ENCODE measurements at regions not wholly inside any gene's neighbourhood (a gene's known extent, or its start where the extent isn't known, plus 50 kb on each side); places are given as distances from the start of the nearest gene placed in this dataset.
"Not testable (repeated sequence)": the region's sequence is repeated elsewhere in the genome, so short reads cannot be mapped to it uniquely, and the experiment has no call there.

GRCh38 chr5:93213111-93213794, 367.8 kb downstream of the NR2F1-AS1 start:
- DNase-seq = not testable (repeated sequence)

DNA sequence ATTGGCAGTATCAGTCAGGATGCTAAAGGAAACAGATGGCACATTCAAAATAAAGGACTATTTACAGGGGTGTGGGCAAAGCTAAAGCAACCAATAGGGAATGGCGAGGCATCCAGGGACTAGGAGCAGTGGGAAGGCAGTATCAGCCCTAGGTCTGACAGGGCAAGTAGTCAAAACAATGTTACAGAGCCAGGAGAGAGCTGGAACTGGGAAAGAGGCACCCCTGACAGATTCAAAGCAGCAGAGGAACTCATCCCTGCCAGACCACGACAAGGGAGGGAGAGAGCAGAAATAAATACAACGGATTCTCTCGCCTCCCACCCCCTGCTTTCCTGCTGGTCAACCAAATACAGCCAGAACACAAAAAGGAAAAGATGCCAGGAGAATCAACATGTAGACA, 371.5 kb downstream of the NR2F1-AS1 start:
- DNase-seq = no peak

GRCh38 chr5:93208141-93208751, 372.8 kb downstream of the NR2F1-AS1 start:
- DNase-seq = no peak

GRCh38 chr5:93206203-93206602, 374.8 kb downstream of the NR2F1-AS1 start:
- no peak for DNase-seq

- DNase-seq = no peak
These were observed 380.0 kb downstream of the NR2F1-AS1 start for GRCh38 chr5:93201061-93201460.

- no peak for DNase-seq
These were observed 384.0 kb downstream of the NR2F1-AS1 start for GRCh38 chr5:93196986-93197385.

DNA sequence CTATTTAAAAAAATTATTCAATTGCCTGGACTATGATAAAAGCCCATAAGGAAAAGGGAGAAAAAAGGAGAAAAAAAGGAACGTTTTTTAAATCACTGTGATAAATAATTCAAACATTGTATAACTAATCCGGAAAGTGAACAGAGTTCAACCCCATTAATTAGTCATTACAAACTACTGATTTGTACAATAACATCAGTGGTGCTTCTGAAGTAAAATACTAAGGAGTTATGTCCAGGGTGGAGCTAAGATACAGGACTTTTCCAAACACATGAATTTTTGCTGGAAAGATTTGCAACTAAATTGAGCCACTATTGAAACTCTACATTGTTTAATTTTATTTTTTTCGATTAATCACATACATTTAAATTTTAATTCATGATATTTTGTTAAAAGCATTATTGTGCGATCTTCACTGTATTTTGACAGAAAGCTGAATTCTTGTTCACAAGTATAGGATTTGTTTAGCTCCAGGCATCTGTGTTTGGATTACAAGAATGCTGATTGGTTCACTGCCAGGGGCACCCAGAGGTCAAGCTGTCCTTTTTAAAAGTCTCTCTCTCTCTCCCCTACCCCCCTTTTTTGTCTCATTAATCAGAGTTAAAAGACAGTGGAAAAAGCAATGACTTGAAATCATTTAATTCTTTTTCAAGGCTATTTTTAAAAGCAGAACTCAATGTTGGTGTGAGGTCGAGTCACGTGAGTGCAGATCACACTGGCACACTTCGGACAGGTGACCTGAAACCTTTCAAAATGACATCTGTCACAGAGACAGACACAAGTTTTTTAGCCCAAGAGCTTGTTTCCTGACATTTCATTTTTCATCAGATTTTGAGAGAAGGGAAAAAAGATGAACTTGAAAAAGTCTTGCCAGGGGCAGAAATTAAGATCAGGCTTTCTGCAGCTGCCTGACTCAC, 387.3 kb downstream of the NR2F1-AS1 start:
- no peak for DNase-seq

DNA sequence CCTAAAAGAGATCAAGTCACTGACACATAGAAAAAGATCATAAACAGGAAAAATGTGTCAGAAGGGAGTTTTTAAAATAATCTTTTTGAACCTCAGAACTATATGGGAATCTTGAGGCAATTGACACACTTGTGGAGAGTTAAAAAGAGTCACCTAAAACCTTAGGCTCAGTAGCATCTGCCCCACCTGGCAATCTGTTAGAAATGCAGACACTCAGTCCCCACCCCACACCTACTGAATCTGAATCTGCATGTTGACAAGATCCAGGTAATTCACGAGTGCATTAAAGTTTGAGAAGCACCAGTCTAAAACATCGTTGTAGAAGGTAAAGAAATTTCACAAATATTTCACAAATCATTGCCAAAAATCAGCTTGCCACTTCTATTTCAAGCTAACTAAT, 388.3 kb downstream of the NR2F1-AS1 start:
- DNase-seq = no peak

GRCh38 chr5:93192087-93192486, 388.9 kb downstream of the NR2F1-AS1 start:
- DNase-seq = no peak

DNA sequence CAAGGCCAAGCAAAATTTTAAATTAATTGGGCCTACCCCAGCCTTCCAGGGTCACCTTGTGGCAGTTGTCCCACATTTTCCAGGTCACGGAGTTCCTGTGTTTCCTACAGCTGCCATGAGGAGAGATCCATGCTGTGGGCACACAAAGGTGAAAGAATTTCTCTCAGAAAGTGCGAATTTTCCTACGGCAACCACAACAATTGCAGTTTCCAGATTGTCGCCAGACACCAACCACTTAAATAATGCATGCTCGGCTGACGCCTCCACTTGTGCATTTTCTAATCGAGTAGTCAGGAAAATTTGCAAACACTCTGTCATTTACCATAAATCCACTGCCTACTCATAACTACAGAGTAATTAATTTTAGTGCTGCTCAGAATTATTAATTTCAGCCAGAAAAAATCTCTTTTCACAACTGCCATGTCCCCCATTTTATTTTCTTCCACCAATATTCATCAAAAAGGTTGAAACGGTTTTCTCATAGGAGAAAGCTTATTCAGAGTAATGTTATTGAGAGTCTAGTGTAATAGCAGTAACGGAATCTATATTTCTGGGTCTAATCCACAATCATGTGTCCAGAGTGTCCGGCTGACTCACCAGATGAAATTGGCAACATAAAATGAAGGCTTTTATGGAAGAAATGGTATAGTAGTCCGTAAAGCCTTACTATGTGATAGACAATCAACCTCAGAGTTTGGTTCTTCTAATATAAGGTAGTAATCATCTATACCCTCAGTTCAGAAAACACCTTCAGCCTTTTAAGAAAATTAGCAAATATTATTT, 389.8 kb downstream of the NR2F1-AS1 start:
- DNase-seq = no peak

DNA sequence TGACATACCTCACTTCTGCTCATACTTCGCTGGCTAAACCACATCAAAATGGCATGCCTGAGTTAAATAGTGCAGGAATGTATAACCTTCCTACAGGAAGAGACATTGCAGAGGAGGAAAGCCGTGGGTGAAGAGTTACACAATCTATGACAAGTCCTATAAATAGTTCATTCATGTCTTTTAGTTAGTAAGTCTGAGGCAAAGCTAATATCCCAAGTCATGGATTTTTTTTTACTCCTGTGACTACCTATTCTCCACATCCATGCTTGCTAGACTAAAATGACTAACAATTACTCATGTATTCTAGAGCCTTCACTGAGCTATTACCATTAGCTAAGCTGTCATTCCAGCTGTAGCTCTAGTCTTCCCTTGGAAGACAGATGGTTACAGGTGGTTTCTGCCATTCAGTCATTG, 391.3 kb downstream of the NR2F1-AS1 start:
- peak; percentile 0 for DNase-seq

DNA sequence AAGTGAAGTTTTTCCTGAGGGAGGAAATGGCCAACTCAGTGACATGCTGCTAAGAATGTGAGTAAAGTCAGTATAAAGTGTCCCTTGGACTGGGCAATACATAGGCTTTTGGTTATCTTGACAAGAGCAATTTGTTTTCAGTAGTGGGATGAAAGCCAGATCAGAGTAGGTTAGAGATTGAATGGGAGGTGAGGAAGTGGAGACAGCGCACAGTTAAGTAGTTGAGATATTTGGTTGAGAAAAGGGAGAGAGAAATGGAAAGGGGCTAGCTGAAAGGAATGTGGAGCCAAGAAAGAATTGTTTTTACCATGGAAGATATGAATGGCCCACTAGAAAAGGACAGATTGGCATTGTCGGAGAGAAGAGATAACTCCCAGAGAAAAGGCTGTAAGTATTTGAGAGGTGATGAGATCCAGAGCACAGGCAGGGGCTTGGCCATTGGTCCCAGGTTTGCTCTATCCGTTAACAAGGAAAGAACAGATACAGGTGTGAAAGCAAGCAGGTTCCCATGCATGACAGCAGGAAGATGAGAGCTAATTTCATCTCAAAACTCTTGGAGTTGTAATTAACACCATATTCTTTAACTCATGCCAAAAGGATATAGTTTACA, 392.0 kb downstream of the NR2F1-AS1 start:
- no peak for DNase-seq

- no peak for DNase-seq
These were observed 394.8 kb downstream of the NR2F1-AS1 start for GRCh38 chr5:93186076-93186682.

DNA sequence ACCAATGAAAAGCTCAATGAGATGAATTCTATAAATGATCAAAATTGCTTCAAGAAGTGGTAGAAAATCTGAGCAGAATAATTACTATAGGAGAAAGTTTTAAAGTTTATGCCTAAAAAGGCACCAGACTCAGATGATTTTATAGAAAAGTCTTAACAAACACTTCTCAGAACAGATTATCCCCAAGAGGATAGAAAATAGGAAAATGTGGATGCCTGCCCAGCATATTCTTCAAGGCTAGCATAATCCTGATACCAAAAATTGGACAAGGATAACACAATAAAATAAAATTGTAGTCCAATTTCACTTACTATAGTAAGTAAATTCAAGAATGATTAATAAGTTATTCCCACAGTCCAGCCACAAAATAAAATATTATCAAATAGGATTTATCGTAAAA, 397.0 kb downstream of the NR2F1-AS1 start:
- no peak for DNase-seq

DNA sequence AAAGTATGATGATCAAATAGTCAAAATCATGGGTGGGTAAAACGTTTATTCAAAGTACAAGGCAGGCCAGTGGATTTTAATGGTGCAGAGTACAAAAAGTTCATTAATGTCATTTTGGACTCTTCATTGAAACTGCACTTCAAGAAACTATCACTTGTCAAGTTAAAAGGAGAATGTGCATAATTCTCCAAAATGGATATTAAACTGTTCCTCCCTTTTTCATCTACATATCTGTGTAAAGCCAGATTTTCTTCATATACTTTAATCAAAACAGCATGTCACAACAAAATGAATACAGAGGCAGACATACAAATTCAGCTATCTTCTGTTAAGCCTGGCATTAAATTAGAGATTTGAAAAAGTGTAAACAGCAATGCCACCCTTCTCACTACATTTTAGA, 401.6 kb downstream of the NR2F1-AS1 start:
- no peak for DNase-seq

- no peak for DNase-seq
These were observed 406.1 kb downstream of the NR2F1-AS1 start for GRCh38 chr5:93174930-93175329.

DNA sequence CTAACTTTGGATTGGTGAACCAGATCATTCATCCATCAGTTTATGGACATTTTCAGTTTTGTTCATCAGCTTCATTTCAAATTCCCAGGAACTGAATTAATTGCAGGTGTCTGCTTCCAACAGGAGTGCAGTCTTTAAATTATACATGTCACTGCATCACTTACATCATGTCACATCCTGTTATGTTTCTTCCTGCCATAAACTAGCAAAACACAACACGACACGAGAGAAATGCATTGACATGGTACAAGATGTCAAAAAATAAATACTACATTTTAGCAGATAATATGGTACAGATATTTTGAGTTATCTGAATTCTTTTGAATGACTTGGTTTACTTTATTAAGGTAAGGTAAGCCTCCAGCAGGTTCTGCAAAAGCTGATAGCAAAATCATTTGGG, 415.5 kb downstream of the NR2F1-AS1 start:
- DNase-seq = no peak

DNA sequence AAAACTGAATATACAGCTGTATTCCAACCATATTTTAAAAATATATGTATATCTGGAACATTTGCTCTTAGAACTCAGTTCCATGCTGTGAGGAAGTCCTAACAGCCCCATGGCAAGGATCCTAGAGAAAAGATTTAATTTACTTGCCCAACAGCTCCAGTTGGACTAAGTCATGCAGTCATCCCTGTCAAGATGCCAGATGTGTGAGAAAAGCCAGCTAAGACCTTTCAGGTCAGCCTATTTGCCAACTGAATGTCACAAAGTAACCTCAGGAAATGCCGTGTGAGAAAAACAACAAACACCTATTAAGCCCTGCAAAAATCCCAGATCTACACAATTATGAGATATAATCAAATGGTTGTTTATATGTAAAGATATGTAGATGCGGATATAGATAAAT, 416.3 kb downstream of the NR2F1-AS1 start:
- DNase-seq = peak; percentile 61

GRCh38 chr5:93163010-93163663, 417.9 kb downstream of the NR2F1-AS1 start:
- DNase-seq = no peak

DNA sequence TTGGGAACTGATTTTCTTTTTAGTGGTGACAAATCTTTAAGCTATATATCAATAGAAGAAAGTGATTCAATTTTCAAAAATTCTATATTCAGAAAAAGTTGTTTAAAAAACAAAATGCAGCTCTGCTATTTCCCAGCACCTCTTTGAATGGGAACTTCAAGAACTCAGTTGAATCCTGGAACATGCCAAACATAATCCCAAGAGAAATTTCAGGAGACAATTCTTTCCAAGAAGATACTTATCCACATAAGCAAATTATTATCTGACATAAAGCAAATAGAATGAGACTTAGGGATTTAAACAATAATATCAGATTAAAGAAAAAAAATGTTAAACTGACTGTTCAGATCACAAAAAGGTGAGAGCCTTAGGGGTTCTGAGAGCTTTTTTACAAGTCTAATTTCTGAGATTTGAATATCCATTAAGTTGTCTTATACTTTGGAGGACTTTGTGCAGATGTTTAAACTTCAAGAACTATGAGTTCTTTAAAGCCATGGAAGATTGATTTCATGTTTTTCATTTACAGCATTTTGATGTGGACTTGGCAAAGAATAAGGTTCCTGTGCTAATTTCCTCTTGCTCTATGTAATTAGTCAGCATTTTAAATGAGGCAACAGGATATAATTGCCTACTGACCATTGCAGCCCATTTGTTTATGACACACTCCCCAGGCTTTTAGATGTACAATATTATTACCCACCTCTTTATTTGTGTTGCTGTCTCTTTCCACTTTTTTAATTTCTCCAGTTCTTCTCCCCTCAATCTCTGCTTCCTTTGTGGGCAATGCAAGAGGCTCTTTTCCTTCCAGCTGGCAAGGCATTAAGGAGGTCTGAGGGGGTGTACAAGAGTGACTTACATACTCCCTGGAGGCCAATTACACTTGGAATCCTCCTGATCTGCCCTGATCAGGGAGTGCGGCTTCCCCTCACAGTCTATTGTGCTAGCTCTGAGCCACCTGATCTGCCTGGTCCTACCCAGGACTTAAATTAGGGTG, 419.1 kb downstream of the NR2F1-AS1 start:
- peak; percentile 95 for DNase-seq

Data from NCI-H82 (cell line).